Lung (tissue), 11 donors: ENCODE measurements at regions not wholly inside any gene's neighbourhood (a gene's known extent, or its start where the extent isn't known, plus 50 kb on each side); places are given as distances from the start of the nearest gene placed in this dataset.
A peak's percentile ranks its signal among the peaks of the same experiment; 100 is the strongest.

Source experiments
- ATAC-seq: fragments of 200-7000 bp; cut with Tn5 transposase; one replicate; pipeline ENCODE4 v1.9.1; 2020; ENCODE audit warnings: moderate number of reproducible peaks; ENCODE audit not compliant: insufficient read depth, low FRiP score
- DNase-seq, 3 donors: peaks; one replicate each; pipeline ENCODE4 v3.0.0-alpha.2; 2013 to 2017
- H3K27ac ChIP-seq, 2 donors: one replicate each; pipeline ENCODE4 v1.5.1; 2013; ENCODE audit warnings: mild to moderate bottlenecking in 2 of 2, moderate library complexity in 2 of 2, control low read depth in 1 of 2, inconsistent platforms in 1 of 2, low read depth in 1 of 2, low read length in 1 of 2
- H3K27me3 ChIP-seq, 3 donors: one replicate each; pipeline ENCODE4 v1.5.1; 2013; ENCODE audit warnings: low read length in 2 of 3; ENCODE audit not compliant: control insufficient read depth in 3 of 3, insufficient read depth in 3 of 3
- H3K36me3 ChIP-seq, 4 donors: one replicate each; pipeline ENCODE4 v1.5.1; 2013; ENCODE audit warnings: low read length in 4 of 4, mild to moderate bottlenecking in 1 of 4, moderate library complexity in 1 of 4; ENCODE audit not compliant: control insufficient read depth in 4 of 4, insufficient read depth in 4 of 4
- H3K4me1 ChIP-seq, 5 donors: one replicate each; pipeline ENCODE4 v1.5.1; 2013; ENCODE audit warnings: low read length in 5 of 5, mild to moderate bottlenecking in 2 of 5, moderate library complexity in 1 of 5; ENCODE audit not compliant: control insufficient read depth in 5 of 5, insufficient read depth in 5 of 5
- H3K4me3 ChIP-seq: one replicate; pipeline ENCODE4 v1.5.1; 2013; ENCODE audit warnings: mild to moderate bottlenecking, control low read depth, moderate library complexity
- H3K9ac ChIP-seq, 2 donors: one replicate each; pipeline ENCODE4 v1.5.1; 2013; ENCODE audit warnings: low read length in 2 of 2, control low read depth in 1 of 2; ENCODE audit not compliant: insufficient read depth in 1 of 2
- H3K9me3 ChIP-seq, 4 donors: one replicate each; pipeline ENCODE4 v1.5.1; 2013; ENCODE audit warnings: low read length in 3 of 4, mild to moderate bottlenecking in 1 of 4, moderate library complexity in 1 of 4; ENCODE audit not compliant: control insufficient read depth in 4 of 4, insufficient read depth in 3 of 4
- WGBS, 2 donors: extraction: QIAGEN DNeasy Blood & Tissue Kit; methylation state at CpG; one replicate each; pipeline ENCODE4 v1.1.7; 2013; 5-methylcytosine and 5-hydroxymethylcytosine counted together
- TF ChIP-seq, protein P1 (sequence below): IDR thresholded peaks from 2 replicates; pipeline ENCODE4 v1.5.1; 2012; ENCODE audit warnings: mild to moderate bottlenecking; ENCODE audit errors: control extremely low read depth, extremely low read depth
- donor health status: control.
- donor health status: control.
- donor health status: Bipolar disorder and iron deficiency.
- donor health status: healthy.
- donor health status: DM: yes; HTN: yes; CAD: no.

DNA sequence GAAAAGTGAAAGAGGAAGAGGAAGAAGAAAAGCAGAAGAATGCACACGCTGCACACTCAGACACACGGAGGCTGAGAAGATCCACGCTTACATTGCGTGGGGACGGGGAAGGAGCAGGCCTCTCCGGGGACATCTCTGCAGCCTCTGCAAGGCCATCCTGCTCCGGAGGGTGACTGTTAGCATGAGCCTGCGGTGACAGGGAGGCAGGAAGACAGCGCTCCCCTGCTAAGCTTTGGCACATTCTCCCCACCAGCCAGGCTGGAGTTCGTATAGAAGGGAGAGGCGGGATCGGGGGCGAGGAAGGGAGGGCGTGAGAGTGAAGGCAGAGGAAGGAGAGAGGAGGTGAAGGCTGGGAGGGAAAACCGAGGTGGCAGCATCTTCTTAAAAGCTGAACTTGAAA lies 366.0 kb upstream of the SHH start:
- Histone ChIP-seq H3K27me3 (no peaks in the 10 kb centered on the region), H3K9ac (no peak overlapping the region), H3K27ac (no peak overlapping the region), H3K9me3 (peaks cover 0 to 7% (median 0%) of the 10 kb centered on the region in 4 donors), H3K4me3 (no peak overlapping the region), H3K4me1 (no peaks in the 10 kb centered on the region), H3K36me3 (no peaks in the 10 kb centered on the region)
- ATAC-seq (no peak), DNase-seq (no peak)
- TF ChIP-seq, protein P1, sequence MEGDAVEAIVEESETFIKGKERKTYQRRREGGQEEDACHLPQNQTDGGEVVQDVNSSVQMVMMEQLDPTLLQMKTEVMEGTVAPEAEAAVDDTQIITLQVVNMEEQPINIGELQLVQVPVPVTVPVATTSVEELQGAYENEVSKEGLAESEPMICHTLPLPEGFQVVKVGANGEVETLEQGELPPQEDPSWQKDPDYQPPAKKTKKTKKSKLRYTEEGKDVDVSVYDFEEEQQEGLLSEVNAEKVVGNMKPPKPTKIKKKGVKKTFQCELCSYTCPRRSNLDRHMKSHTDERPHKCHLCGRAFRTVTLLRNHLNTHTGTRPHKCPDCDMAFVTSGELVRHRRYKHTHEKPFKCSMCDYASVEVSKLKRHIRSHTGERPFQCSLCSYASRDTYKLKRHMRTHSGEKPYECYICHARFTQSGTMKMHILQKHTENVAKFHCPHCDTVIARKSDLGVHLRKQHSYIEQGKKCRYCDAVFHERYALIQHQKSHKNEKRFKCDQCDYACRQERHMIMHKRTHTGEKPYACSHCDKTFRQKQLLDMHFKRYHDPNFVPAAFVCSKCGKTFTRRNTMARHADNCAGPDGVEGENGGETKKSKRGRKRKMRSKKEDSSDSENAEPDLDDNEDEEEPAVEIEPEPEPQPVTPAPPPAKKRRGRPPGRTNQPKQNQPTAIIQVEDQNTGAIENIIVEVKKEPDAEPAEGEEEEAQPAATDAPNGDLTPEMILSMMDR, result no peak
- 51 to 57% methylated on average over 15 of the region's 15 CpGs for WGBS, 2 donors

GRCh38 chr7:156177422-156178055 lies 365.3 kb upstream of the SHH start:
- Histone ChIP-seq H3K9ac (no peak overlapping the region), H3K27ac (no peak overlapping the region), H3K4me3 (no peak overlapping the region), H3K27me3 (no peaks in the 10 kb centered on the region), H3K36me3 (no peaks in the 10 kb centered on the region), H3K4me1 (no peaks in the 10 kb centered on the region), H3K9me3 (peaks cover 0 to 7% (median 0%) of the 10 kb centered on the region in 4 donors)
- DNase-seq (peak in 2 of 3 donors; percentile 17 to 29), ATAC-seq (no peak)
- TF ChIP-seq, protein P1, result no peak
- 77 to 82% methylated on average over 22 of the region's 22 CpGs for WGBS, 2 donors

GRCh38 chr7:156176039-156176438 lies 363.8 kb upstream of the SHH start:
- no peak for DNase-seq
- WGBS, 2 donors, result 84 to 91% methylated on average over 7 of the region's 7 CpGs

More at GRCh38 chr7:156176039-156176438, 363.8 kb upstream of the SHH start:
- Histone ChIP-seq H3K36me3 (no peaks in the 10 kb centered on the region), H3K4me1 (no peaks in the 10 kb centered on the region), H3K4me3 (no peak overlapping the region), H3K9ac (no peak overlapping the region), H3K27ac (no peak overlapping the region), H3K9me3 (peaks cover 0 to 7% (median 0%) of the 10 kb centered on the region in 4 donors), H3K27me3 (no peaks in the 10 kb centered on the region)
- TF ChIP-seq, protein P1, result no peak
- ATAC-seq, result no peak
